GM12891 (cell line): ENCODE measurements at regions not wholly inside any gene's neighbourhood (a gene's known extent, or its start where the extent isn't known, plus 50 kb on each side); places are given as distances from the start of the nearest gene placed in this dataset.

Experiments used
- DNase-seq: peaks from one replicate; pipeline ENCODE4 v3.0.0; 2011; ENCODE audit warnings: low spot score; ENCODE audit not compliant: insufficient read length
- FAIRE-seq: peaks from 2 replicates; lab custom pipeline; 2011; peaks lifted over from hg19 to GRCh38; lab: Jason Lieb, UNC
- PAX5 ChIP-seq: IDR thresholded peaks from 2 replicates; pipeline ENCODE4 v1.6.1; 2011; ENCODE audit warnings: low read length, moderate library complexity, mild to moderate bottlenecking; ENCODE audit not compliant: insufficient read depth, severe bottlenecking
- POLR2A ChIP-seq: IDR thresholded peaks from 2 replicates; pipeline ENCODE4 v1.6.1; 2011; ENCODE audit warnings: low read depth, low read length, control low read depth
- POLR2AphosphoS5 ChIP-seq: IDR thresholded peaks from 2 replicates; pipeline ENCODE4 v1.6.1; 2011; ENCODE audit warnings: low read depth, low read length, control low read depth
- POU2F2 ChIP-seq: IDR thresholded peaks from 2 replicates; pipeline ENCODE4 v1.6.1; 2011; ENCODE audit warnings: low read depth, mild to moderate bottlenecking, control low read depth, low read length, moderate library complexity
- SPI1 ChIP-seq: IDR thresholded peaks from 2 replicates; pipeline ENCODE4 v1.6.1; 2011; ENCODE audit warnings: low read depth, low read length, control low read depth
- TAF1 ChIP-seq: IDR thresholded peaks from 2 replicates; pipeline ENCODE4 v1.6.1; 2011; ENCODE audit warnings: low read depth, low read length, control low read depth

DNA sequence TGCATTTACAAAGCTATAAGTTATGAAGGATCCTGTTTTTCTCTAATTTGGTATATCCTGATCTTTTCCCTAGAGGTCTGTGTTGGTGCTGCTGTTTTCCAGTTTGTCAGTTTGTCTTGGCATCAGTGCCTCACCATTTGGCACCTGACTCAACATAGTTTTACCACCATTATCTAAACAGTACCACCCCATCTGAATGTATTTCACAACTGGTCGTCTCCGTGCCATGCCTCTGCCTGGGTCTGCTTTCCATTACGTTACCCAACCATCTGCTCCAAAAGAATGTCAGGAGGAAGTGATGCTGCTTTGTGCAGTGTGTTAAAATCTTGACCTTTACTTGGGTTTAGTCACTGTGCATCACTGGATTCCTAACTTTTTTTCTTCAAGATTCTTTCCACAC is 129.3 kb upstream of the RASSF8 start:
- FAIRE-seq (no peak), DNase-seq (no peak)
- TF ChIP-seq POLR2A = no peak
- no peak for TF ChIP-seq SPI1
- TF ChIP-seq POU2F2 = no peak
- no peak for TF ChIP-seq TAF1
- TF ChIP-seq PAX5 = no peak
- no peak for TF ChIP-seq POLR2AphosphoS5

DNA sequence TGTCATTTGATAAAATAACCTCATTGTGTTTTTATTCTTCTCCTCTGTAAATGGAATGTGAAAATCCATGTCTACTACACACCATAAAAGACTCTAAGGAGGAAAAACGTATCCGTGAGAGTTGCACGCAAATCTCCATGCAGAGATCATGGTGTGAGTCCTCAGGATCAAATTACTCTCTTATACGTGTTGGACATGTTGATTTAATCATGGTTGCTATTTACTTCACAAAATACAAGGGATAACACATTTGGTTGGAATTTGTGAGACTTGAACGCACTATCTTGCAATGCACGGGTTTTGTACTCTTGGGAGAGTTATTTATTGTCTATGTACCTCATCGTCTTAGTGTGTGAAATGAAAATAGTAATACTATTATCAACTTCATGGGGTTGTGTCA is 128.0 kb upstream of the RASSF8 start:
- DNase-seq (no peak), FAIRE-seq (no peak)
- no peak for TF ChIP-seq TAF1
- no peak for TF ChIP-seq POLR2AphosphoS5
- no peak for TF ChIP-seq POLR2A
- no peak for TF ChIP-seq SPI1
- no peak for TF ChIP-seq POU2F2
- TF ChIP-seq PAX5 = no peak

DNA sequence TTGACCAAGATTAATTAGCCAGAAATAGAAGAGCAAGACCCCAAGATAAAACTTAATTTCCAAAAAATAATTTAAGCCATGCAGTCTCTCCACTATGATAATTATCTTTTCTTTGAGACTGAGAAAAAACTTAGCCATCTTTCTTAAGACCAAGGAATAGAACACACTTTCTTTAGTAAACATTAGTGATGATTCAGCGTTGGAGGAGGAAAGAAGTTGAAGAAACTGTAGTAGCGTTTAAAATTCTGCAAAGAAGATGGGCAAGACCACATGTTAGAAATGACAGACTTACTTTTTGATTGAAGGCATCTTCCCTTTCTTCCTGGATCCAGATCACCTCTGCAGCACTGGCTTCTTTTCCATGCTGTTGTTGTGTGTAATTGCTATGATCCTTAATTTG is 124.8 kb upstream of the RASSF8 start:
- FAIRE-seq = no peak
- no peak for DNase-seq
- no peak for TF ChIP-seq POLR2AphosphoS5
- no peak for TF ChIP-seq SPI1
- TF ChIP-seq POLR2A = no peak
- TF ChIP-seq PAX5 = no peak
- no peak for TF ChIP-seq POU2F2

DNA sequence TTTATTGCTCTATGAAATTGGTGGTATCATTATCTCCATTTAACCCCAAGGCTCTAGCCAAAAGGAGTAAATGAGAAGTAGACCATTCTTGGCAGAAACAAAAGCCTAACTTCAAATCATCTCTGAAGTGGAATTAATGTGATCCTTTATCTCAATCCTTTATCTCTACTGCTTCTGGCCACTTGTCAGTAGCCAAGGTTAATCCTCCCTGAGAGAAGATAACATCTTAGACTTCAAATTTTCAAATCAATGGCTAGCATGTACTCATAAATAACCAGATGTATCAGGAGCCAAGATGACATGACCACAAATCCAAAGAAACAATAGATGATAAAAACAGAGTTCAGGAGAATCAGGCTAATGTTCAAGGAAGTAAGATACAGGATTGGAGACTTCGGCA is 123.1 kb upstream of the RASSF8 start:
- no peak for FAIRE-seq
- no peak for DNase-seq
- no peak for TF ChIP-seq SPI1
- TF ChIP-seq POU2F2 = no peak
- TF ChIP-seq POLR2A = no peak
- TF ChIP-seq POLR2AphosphoS5 = no peak
- TF ChIP-seq PAX5 = no peak
- TF ChIP-seq TAF1 = no peak

DNA sequence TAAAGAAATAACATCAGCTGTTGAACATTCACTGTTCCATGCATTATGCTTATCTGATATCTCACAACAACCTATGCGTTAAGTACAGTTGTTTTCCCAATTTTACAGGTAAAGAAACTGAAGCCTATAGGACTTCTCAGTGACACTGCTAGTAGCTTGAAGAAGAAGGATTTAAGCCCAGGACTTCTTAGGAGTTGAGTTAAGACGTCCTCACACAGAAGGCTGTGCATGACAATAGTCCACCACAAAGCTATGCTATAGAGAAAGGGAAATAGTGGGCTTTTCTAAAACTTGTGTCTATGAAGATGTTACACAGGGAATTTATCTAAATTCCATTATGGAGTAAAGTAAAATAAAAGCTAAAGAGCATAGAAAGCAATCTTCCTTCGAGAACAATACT is 120.5 kb upstream of the RASSF8 start:
- no peak for FAIRE-seq
- TF ChIP-seq TAF1 = no peak
- TF ChIP-seq PAX5 = no peak
- no peak for TF ChIP-seq POU2F2
- DNase-seq = no peak

DNA sequence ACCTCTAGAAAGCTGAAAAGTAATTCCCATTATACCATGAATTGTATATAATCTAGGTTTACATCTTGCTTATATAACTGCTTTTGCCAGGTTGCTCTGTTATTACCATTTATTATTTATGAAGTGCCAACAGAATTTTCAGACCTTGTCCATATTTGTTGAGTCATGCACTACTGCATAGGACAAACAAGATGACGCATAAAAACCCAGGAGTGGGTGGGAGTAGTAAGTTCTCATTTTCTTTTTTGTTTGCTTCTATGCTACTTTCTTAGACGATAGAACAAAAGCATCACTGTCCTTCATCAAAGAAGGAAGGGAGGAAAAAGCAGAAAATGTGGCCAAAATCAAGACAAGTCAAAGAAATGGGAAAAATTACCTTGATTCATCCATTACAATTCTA is 119.0 kb upstream of the RASSF8 start:
- FAIRE-seq (no peak), DNase-seq (no peak)

DNA sequence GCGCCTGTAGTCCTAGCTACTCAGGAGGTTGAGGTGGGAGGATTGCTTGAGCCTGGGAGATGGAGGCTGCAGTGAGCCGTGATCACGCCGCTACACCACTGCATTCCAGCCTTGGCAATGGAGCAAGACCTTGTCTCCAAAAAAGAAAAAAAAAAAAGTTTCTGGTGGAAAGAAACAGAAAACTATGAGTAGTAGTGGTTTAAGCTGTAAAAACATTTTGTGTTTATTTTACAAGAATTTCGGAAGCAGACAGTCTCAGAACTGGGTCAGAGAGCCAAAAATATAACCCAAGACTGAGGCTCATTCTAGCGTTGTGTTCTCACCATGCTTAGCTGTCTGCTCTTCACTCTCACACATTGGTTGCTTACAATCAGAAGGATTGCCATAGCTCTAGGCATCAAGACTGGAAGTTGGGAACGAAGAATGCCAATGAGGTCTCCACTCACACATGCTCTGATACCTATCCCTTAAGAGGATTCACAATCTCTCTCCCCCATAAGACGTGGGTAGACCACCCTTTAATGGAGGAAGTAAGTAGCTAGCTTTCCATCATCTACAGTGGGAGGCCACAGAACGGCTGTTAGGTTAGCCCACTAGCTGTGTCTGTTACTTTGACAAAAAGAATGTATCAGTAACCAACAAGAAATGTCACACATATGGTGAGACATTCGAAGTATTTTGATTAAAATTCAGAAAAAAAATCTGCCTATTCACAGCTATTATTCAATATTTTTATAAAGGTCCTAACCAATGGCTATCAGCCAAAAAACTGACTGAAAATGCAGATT is 117.6 kb upstream of the RASSF8 start:
- DNase-seq = no peak
- no peak for FAIRE-seq
- TF ChIP-seq SPI1 = no peak
- TF ChIP-seq POU2F2 = no peak
- TF ChIP-seq TAF1 = no peak
- TF ChIP-seq POLR2A = no peak
- TF ChIP-seq PAX5 = no peak
- TF ChIP-seq POLR2AphosphoS5 = no peak

More for the DNA sequence above, 119.0 kb upstream of the RASSF8 start:
- TF ChIP-seq POLR2AphosphoS5 = no peak
- TF ChIP-seq POLR2A = no peak
- TF ChIP-seq SPI1 = no peak
- TF ChIP-seq PAX5 = no peak
- no peak for TF ChIP-seq POU2F2
- no peak for TF ChIP-seq TAF1

DNA sequence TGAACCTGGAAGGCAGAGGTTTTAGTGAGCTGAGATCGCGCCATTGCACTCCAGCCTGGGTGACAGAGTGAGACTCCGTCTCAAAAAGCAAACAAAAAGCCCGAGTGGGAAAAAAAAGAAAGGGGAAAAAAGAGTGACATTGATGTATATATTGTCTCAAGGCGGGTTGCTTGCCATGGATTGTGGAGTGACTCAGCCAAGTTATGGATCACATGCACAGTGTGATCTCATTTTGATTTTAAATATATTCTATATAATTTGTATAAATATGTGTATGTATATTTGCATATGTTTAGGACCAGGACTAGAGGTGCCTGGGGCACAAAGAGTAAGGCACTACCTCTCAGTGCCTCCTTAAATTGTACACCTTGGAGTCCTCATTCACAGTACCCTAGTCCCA is 116.2 kb upstream of the RASSF8 start:
- FAIRE-seq (no peak), DNase-seq (no peak)
- TF ChIP-seq PAX5 = no peak
- no peak for TF ChIP-seq TAF1
- TF ChIP-seq POU2F2 = no peak
- TF ChIP-seq POLR2A = no peak
- no peak for TF ChIP-seq POLR2AphosphoS5
- TF ChIP-seq SPI1 = no peak

DNA sequence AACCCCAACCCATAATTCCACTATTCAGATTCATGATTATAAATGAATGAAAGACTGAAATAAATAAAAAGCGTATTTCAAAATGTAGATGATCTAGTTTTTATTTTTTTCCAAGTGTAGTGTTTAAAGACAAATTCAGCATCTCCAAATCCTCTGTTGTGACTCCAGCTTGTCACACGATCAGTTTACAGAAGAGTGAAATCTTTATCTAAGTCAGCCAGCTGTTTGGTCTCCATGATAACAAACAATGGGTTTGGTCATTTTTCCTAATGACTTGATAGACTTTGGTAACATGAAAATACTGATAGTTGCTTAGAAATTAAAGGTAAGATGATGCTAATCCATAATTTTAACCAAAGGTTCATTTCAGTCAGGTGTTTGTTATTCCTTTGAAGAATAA is 114.5 kb upstream of the RASSF8 start:
- no peak for DNase-seq

DNA sequence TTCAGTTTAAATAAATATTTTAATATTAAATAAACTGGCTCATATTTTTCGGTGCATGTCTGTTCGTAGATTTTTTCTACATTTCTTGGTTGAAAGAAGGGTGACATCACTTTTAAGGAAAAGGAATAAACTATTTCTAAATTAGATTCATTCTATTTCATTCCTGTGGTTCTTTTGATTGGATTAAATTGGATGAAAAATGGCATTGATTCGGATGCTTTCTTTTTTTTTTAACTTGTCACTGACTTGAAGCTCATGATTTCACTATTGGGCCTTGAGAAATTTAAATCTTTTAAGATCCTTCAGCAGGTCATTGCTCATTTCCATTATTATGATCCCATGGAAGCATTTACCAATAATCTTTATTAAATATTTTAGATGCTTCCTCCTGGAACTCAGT is 113.1 kb upstream of the RASSF8 start:
- TF ChIP-seq TAF1 (no peak), SPI1 (no peak)
- DNase-seq (no peak), FAIRE-seq (no peak)

More for the DNA sequence above, 114.5 kb upstream of the RASSF8 start:
- FAIRE-seq = no peak
- TF ChIP-seq TAF1 (no peak), PAX5 (no peak), POLR2AphosphoS5 (no peak), POU2F2 (no peak)
